ENCODE measurements at regions not wholly inside any gene's neighbourhood (a gene's known extent, or its start where the extent isn't known, plus 50 kb on each side); places are given as distances from the start of the nearest gene placed in this dataset.

GRCh38 chr20:11376420-11376819 is 541.3 kb upstream of the BTBD3 start:
- Histone ChIP-seq H3K36me3 (ENCODE audit: control insufficient read depth, insufficient read depth, low read length) (no peaks in the 10 kb centered on the region), H2BK120ac (ENCODE audit: low read depth, low read length) (no peak overlapping the region), H2AK9ac (replicated peaks; ENCODE audit: low read depth, low read length, poor library complexity) (no peak overlapping the region), H4K20me1 (ENCODE audit: insufficient read depth, low read length) (no peaks in the 10 kb centered on the region), H3K4me1 (ENCODE audit: control insufficient read depth, insufficient read depth, low read length) (peaks cover 15% of the 10 kb centered on the region), H4K8ac (ENCODE audit: low read depth in 2 of 2, low read length in 2 of 2) (no peak overlapping the region), H3K4me3 (ENCODE audit: insufficient read depth, low read depth, low read length) (no peak overlapping the region), H3K18ac (ENCODE audit: low read depth, low read length) (peak overlapping the region; percentile 70; the same call in 1 of the 2 replicates), H3K4ac (ENCODE audit: low read depth, low read length) (no peak overlapping the region), H3K27me3 (ENCODE audit: control insufficient read depth, insufficient read depth, low read length) (no peaks in the 10 kb centered on the region), H2BK5ac (ENCODE audit: low read depth, low read length, poor library complexity, severe bottlenecking) (peak overlapping the region; percentile 3), H3K27ac (ENCODE audit: insufficient read depth, low read length) (no peak overlapping the region), H2AFZ (replicated peaks; ENCODE audit: low read length, poor library complexity) (no peak overlapping the region), H3K4me2 (ENCODE audit: low read depth, low read length) (no peak overlapping the region; the same call in 1 of the 2 replicates), H3K9ac (ENCODE audit: low read depth, low read length) (no peak overlapping the region), H2BK15ac (ENCODE audit: low read depth, low read length) (no peak overlapping the region; the same call in 2 of the 3 replicates), H4K91ac (ENCODE audit: insufficient read depth, low read depth, low read length) (no peak overlapping the region), H3K9me3 (ENCODE audit: control insufficient read depth, insufficient read depth, low read length) (no peaks in the 10 kb centered on the region; the same call in 1 of the 2 replicates), H3K9me1 (ENCODE audit: insufficient read depth, low read length) (0 out of 2 replicates have a peak, but pooled peaks cover 4% of the 10 kb centered on the region), H4K5ac (ENCODE audit: low read depth, low read length) (peak overlapping the region; percentile 55; the same call in 1 of the 2 replicates), H2AK5ac (ENCODE audit: low read depth, low read length) (no peak overlapping the region), H2BK20ac (ENCODE audit: low read depth, low read length) (no peak overlapping the region; the same call in 1 of the 2 replicates), H3K14ac (replicated peaks; ENCODE audit: low read depth, low read length) (no peak overlapping the region), H3K79me1 (ENCODE audit: low read depth in 1 of 2, low read length in 2 of 2) (no peaks in the 10 kb centered on the region), H3K56ac (ENCODE audit: extremely low read depth, insufficient read depth, low read length) (no peak overlapping the region), H3K23ac (ENCODE audit: low read depth, low read length) (no peak overlapping the region)
- ChIA-PET POLR2A (ENCODE audit: unreplicated experiment) (no interaction called here), CTCF (no interaction called here)
- TF ChIP-seq SMC3 (IDR thresholded peaks at IDR 0.05; ENCODE audit: low read depth, low read length): no peak
- TF ChIP-seq RFX5 (IDR thresholded peaks at IDR 0.05; ENCODE audit: low read depth, low read length): no peak
- TF ChIP-seq CTCF (conservative IDR thresholded peaks at IDR 0.05; ENCODE audit: low read depth, low read length): no peak
- TF ChIP-seq RCOR1 (IDR thresholded peaks at IDR 0.05; ENCODE audit: insufficient replicate concordance, low read length): no peak
- ATAC-seq (ENCODE audit: low read depth) (no peak), DNase-seq (peak; percentile 41)
- intact Hi-C loops (cut with micrococcal nuclease) (no loop called here), in situ Hi-C loops (cut with MboI; ENCODE audit: low sequenced_read_pairs) (no loop called here), dilution Hi-C loops (cut with HindIII; ENCODE audit: low sequenced_read_pairs, unreplicated experiment) (no loop called here)
- no TSS peak for BruUV-seq (replicated peaks)
